Panc1 (cell line): ENCODE measurements at regions not wholly inside any gene's neighbourhood (a gene's known extent, or its start where the extent isn't known, plus 50 kb on each side); places are given as distances from the start of the nearest gene placed in this dataset.

Source experiments
- CTCF ChIP-seq: fragments of 450-650 bp; IDR thresholded peaks from 2 replicates; pipeline ENCODE4 v1.5.1; 2017; ENCODE audit warnings: mild to moderate bottlenecking
- POLR2AphosphoS5 ChIP-seq: IDR thresholded peaks from 2 replicates; pipeline ENCODE4 v1.6.1; 2012; ENCODE audit warnings: mild to moderate bottlenecking, low read depth, low read length, moderate library complexity
- REST ChIP-seq, 2 experiments: IDR thresholded peaks; 2 replicates each; pipeline ENCODE4 v1.6.1; 2011 to 2012; ENCODE audit warnings: low read depth in 2 of 2, control low read depth in 1 of 2, low read length in 1 of 2, mild to moderate bottlenecking in 1 of 2, moderate library complexity in 1 of 2; ENCODE audit not compliant: insufficient read depth in 1 of 2

GRCh38 chr5:14081791-14082190 is 61.4 kb upstream of the TRIO start:
- no peak for TF ChIP-seq CTCF
- TF ChIP-seq POLR2AphosphoS5 = no peak
- no peak for TF ChIP-seq REST (IDR thresholded peaks at IDR 0.05; ENCODE audit: insufficient read depth in 1 of 2, low read depth in 2 of 2, low read length in 1 of 2)
